ENCODE measurements at regions not wholly inside any gene's neighbourhood (a gene's known extent, or its start where the extent isn't known, plus 50 kb on each side); places are given as distances from the start of the nearest gene placed in this dataset.

DNA sequence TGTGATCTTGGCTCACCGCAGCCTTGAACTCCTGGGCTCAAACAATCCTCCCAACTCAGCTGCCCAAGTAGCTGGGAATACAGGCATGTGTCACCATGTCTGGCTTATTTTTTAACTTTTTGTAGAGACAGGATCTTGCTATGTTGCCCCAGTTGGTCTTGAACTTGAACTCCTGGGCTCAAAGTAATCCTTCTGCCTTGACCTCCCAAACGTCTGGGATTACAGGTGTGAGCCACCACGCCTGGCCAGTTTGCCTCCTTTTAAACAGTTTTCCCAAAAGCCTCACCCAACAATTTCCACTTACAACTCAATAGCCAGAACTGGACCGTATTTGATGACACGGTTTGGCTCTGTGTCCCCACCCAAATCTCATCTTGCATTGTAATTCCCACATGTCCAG is 85.4 kb upstream of the FOXN2 start:
- H3F3A ChIP-seq (ENCODE audit: low read length, unreplicated experiment) = no peaks in the 10 kb centered on the region
- no peak for TF ChIP-seq EZH2phosphoT487 (IDR thresholded peaks at IDR 0.05; ENCODE audit: borderline replicate concordance, low read length)
- TF ChIP-seq EZH2 (IDR thresholded peaks at IDR 0.05; ENCODE audit: low read length, unreplicated experiment) = no peak
- TF ChIP-seq, protein P1, sequence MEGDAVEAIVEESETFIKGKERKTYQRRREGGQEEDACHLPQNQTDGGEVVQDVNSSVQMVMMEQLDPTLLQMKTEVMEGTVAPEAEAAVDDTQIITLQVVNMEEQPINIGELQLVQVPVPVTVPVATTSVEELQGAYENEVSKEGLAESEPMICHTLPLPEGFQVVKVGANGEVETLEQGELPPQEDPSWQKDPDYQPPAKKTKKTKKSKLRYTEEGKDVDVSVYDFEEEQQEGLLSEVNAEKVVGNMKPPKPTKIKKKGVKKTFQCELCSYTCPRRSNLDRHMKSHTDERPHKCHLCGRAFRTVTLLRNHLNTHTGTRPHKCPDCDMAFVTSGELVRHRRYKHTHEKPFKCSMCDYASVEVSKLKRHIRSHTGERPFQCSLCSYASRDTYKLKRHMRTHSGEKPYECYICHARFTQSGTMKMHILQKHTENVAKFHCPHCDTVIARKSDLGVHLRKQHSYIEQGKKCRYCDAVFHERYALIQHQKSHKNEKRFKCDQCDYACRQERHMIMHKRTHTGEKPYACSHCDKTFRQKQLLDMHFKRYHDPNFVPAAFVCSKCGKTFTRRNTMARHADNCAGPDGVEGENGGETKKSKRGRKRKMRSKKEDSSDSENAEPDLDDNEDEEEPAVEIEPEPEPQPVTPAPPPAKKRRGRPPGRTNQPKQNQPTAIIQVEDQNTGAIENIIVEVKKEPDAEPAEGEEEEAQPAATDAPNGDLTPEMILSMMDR (conservative IDR thresholded peaks at IDR 0.05; ENCODE audit: low read depth, low read length) = no peak
- no peaks in the 10 kb centered on the region for H3K79me2 ChIP-seq (ENCODE audit: low read length)
- H3K27ac ChIP-seq (ENCODE audit: low read length) = no peak overlapping the region
- no peak for DNase-seq
- H2AFZ ChIP-seq (ENCODE audit: low read length) = no peak overlapping the region
- no peak overlapping the region for H3K4me3 ChIP-seq (ENCODE audit: low read length)
- no peak for ATAC-seq
- no peaks in the 10 kb centered on the region for H3K27me3 ChIP-seq (ENCODE audit: low read length)
- intact Hi-C loops (cut with micrococcal nuclease) = no loop called here
- H3K9me3 ChIP-seq (ENCODE audit: low read length) = no peaks in the 10 kb centered on the region
- H3K9me2 ChIP-seq (replicated peaks; ENCODE audit: low read length) = no peaks in the 10 kb centered on the region
- no peak overlapping the region for H3K9ac ChIP-seq (ENCODE audit: low read length)
- BruUV-seq (replicated peaks) = no TSS peak
- no peaks in the 10 kb centered on the region for H3K4me1 ChIP-seq (ENCODE audit: insufficient read depth, low read length)
- H3K4me2 ChIP-seq (ENCODE audit: low read length) = no peak overlapping the region
- ChIA-PET POLR2A (ENCODE audit: unreplicated experiment) (no interaction called here), CTCF (no interaction called here)
- H4K20me1 ChIP-seq (ENCODE audit: low read length) = no peaks in the 10 kb centered on the region
- H3K36me3 ChIP-seq (ENCODE audit: low read depth, low read length) = no peaks in the 10 kb centered on the region

DNA sequence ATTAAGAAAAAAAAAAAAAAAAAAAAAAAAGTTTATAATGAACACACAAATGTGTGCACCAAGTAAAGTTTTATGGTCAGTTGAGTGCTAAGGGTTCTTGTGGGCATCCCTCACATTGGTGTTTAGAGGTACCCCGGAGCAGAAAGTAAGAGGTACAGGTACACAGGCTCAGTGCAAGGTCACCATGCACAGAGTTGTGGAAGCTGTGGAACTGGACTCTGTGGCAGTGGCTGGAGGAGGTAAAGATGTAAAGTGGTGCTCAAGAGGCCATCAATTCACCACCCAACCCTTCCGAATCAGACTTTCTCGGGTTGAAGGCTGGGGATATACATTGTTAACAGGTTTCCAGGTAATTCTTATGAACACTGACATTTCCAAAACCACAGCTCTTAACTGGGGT is 83.6 kb upstream of the FOXN2 start:
- Histone ChIP-seq H2AFZ (ENCODE audit: low read length) (no peak overlapping the region), H3F3A (ENCODE audit: low read length, unreplicated experiment) (no peaks in the 10 kb centered on the region), H3K4me3 (ENCODE audit: low read length) (no peak overlapping the region), H3K9me3 (ENCODE audit: low read length) (no peaks in the 10 kb centered on the region), H3K4me1 (ENCODE audit: insufficient read depth, low read length) (no peaks in the 10 kb centered on the region), H3K79me2 (ENCODE audit: low read length) (no peaks in the 10 kb centered on the region), H3K9me2 (replicated peaks; ENCODE audit: low read length) (no peaks in the 10 kb centered on the region), H3K9ac (ENCODE audit: low read length) (no peak overlapping the region), H3K36me3 (ENCODE audit: low read depth, low read length) (no peaks in the 10 kb centered on the region), H3K27me3 (ENCODE audit: low read length) (no peaks in the 10 kb centered on the region), H3K27ac (ENCODE audit: low read length) (no peak overlapping the region), H4K20me1 (ENCODE audit: low read length) (no peaks in the 10 kb centered on the region), H3K4me2 (ENCODE audit: low read length) (no peak overlapping the region)
- CTCF ChIA-PET = no interaction called here
- intact Hi-C loops (cut with micrococcal nuclease) = no loop called here
- TF ChIP-seq, protein P1 (conservative IDR thresholded peaks at IDR 0.05; ENCODE audit: low read depth, low read length) = no peak
- TF ChIP-seq EZH2 (IDR thresholded peaks at IDR 0.05; ENCODE audit: low read length, unreplicated experiment) (no peak), EZH2phosphoT487 (IDR thresholded peaks at IDR 0.05; ENCODE audit: borderline replicate concordance, low read length) (no peak)
- no TSS peak for BruUV-seq (replicated peaks)
- POLR2A ChIA-PET (ENCODE audit: unreplicated experiment) = no interaction called here
- ATAC-seq (no peak), DNase-seq (no peak)

DNA sequence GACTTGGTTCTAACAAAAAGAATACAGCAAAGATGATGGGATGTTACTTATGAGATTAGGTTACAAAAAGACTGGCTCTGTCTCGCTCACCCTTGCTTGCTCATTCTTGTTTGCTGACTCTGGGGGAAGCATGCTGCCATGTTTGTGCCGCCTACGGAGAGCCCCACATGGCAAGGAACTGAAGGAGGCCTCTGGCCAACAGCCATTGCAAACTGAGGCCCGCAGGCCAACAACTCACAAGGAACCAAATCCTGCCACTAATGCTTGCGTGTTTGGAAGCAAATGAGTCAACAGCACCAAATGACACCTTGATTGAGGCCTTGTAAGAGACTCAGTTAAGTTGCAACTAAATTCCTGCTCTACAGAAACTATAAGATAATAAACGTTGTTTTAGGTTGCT is 82.1 kb upstream of the FOXN2 start:
- BruUV-seq (replicated peaks) = no TSS peak
- Histone ChIP-seq H3K27ac (ENCODE audit: low read length) (no peak overlapping the region), H3K9ac (ENCODE audit: low read length) (no peak overlapping the region), H4K20me1 (ENCODE audit: low read length) (no peaks in the 10 kb centered on the region), H3K9me3 (ENCODE audit: low read length) (no peaks in the 10 kb centered on the region), H3K4me3 (ENCODE audit: low read length) (no peak overlapping the region), H3K36me3 (ENCODE audit: low read depth, low read length) (no peaks in the 10 kb centered on the region), H3K9me2 (replicated peaks; ENCODE audit: low read length) (no peaks in the 10 kb centered on the region), H3K27me3 (ENCODE audit: low read length) (no peaks in the 10 kb centered on the region), H3K79me2 (ENCODE audit: low read length) (no peaks in the 10 kb centered on the region), H2AFZ (ENCODE audit: low read length) (no peak overlapping the region), H3K4me2 (ENCODE audit: low read length) (no peak overlapping the region), H3K4me1 (ENCODE audit: insufficient read depth, low read length) (no peaks in the 10 kb centered on the region), H3F3A (ENCODE audit: low read length, unreplicated experiment) (no peaks in the 10 kb centered on the region)
- no peak for DNase-seq
- intact Hi-C loops (cut with micrococcal nuclease) = no loop called here
- TF ChIP-seq EZH2phosphoT487 (IDR thresholded peaks at IDR 0.05; ENCODE audit: borderline replicate concordance, low read length) = no peak
- TF ChIP-seq EZH2 (IDR thresholded peaks at IDR 0.05; ENCODE audit: low read length, unreplicated experiment) = no peak
- TF ChIP-seq, protein P1 (conservative IDR thresholded peaks at IDR 0.05; ENCODE audit: low read depth, low read length) = no peak
- ChIA-PET POLR2A (ENCODE audit: unreplicated experiment) (no interaction called here), CTCF (no interaction called here)
- ATAC-seq = no peak

All from PC-3 (cell line).